Adrenal gland (tissue), 9 donors: ENCODE measurements at regions not wholly inside any gene's neighbourhood (a gene's known extent, or its start where the extent isn't known, plus 50 kb on each side); places are given as distances from the start of the nearest gene placed in this dataset.

Experiments used
- DNase-seq, 7 donors: peaks; one replicate each; pipeline ENCODE4 v3.0.0-alpha.2; 2019 to 2020
- H3K27ac ChIP-seq, 5 donors: fragments of 200-600 bp; sonication (generic) in 4 of 5; 1 replicate in 3 of 5; 2 replicates in 2 of 5; pipeline versions ENCODE4 v1.5.1 to v1.8.0; 2016 to 2020; ENCODE audit warnings: mild to moderate bottlenecking in 1 of 5
- H3K27me3 ChIP-seq: fragments of 200-600 bp; 2 replicates; pipeline ENCODE4 v1.8.0; 2021
- H3K36me3 ChIP-seq, 2 donors: fragments of 200-600 bp; replicated peaks in 1 of 2; 1 replicate in 1 of 2; 2 replicates in 1 of 2; pipeline versions ENCODE4 v1.5.1 to v1.8.0; 2018 to 2022
- H3K4me1 ChIP-seq, 2 donors: fragments of 200-600 bp; replicated peaks in 1 of 2; 1 replicate in 1 of 2; 2 replicates in 1 of 2; pipeline versions ENCODE4 v1.5.1 to v1.8.0; 2018 to 2021
- H3K4me3 ChIP-seq, 4 donors: fragments of 200-600 bp; sonication (generic) in 3 of 4; one replicate each; pipeline ENCODE4 v1.5.1; 2016 to 2018
- H3K9me3 ChIP-seq, 3 donors: fragments of 200-600 bp; sonication (generic) in 1 of 3; replicated peaks in 1 of 3; 1 replicate in 2 of 3; 2 replicates in 1 of 3; pipeline versions ENCODE4 v1.5.1 to v1.8.0; 2016 to 2021
- POLR2A ChIP-seq, 2 donors: fragments of 450-650 bp; IDR thresholded peaks; one replicate each; pipeline ENCODE4 v1.6.1; 2017; ENCODE audit warnings: antibody characterized with exemption in 2 of 2, mild to moderate bottlenecking in 2 of 2, moderate library complexity in 1 of 2
- WGBS, 4 donors: extraction: QIAGEN DNeasy Blood & Tissue Kit in 2 of 4; methylation state at CpG; one replicate each; pipeline versions ENCODE4 v1.1.5 to v1.1.7; 2013 to 2017; 5-methylcytosine and 5-hydroxymethylcytosine counted together
- intact Hi-C, 2 donors: fragments of 100-400 bp; cut with DNase I; formaldehyde crosslinking; loops; one replicate each; pipeline versions ENCODE4 v1.14.1 to v1.15.0; 2022 to 2023
- TF ChIP-seq, protein P1 (sequence below), 6 experiments: fragments of 450-650 bp in 4 of 6; fragments of 200-600 bp in 2 of 6; sonication (generic) in 1 of 6; IDR thresholded peaks; 1 replicate in 5 of 6; 2 replicates in 1 of 6; pipeline versions ENCODE4 v1.5.1 to v1.8.0; 2016 to 2021; ENCODE audit warnings: antibody characterized with exemption in 6 of 6, mild to moderate bottlenecking in 2 of 6, moderate library complexity in 1 of 6
- donor health status: healthy with polysubstance abuse.
- donor health status: Bipolar disorder and iron deficiency.
- donor health status: DM: yes; HTN: yes; CAD: no.
- donor health status: DM: no; HTN: no; CAD: no.
- donor health status: DM: no; HTN: no; CAD: no.

DNA sequence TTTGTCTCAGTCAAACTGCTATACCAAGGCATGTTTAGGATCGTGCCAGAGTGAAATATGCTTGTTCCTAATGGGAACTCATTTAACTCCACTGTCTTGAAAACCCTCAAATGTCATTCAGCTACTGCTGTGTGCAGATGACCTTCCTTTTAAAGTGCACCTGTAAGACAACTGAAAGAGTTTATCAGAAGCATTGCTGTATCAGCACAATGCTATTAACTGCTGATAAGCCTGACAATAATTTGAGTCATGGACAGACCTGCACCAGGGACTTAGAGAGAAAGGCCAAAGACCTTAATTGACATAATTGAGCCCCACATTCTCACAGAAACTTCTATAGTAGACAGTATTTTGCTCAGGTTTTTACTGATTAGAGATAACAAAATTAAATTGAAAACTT lies 557.9 kb downstream of the DIPK2A start:
- TF ChIP-seq, protein P1, sequence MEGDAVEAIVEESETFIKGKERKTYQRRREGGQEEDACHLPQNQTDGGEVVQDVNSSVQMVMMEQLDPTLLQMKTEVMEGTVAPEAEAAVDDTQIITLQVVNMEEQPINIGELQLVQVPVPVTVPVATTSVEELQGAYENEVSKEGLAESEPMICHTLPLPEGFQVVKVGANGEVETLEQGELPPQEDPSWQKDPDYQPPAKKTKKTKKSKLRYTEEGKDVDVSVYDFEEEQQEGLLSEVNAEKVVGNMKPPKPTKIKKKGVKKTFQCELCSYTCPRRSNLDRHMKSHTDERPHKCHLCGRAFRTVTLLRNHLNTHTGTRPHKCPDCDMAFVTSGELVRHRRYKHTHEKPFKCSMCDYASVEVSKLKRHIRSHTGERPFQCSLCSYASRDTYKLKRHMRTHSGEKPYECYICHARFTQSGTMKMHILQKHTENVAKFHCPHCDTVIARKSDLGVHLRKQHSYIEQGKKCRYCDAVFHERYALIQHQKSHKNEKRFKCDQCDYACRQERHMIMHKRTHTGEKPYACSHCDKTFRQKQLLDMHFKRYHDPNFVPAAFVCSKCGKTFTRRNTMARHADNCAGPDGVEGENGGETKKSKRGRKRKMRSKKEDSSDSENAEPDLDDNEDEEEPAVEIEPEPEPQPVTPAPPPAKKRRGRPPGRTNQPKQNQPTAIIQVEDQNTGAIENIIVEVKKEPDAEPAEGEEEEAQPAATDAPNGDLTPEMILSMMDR (IDR thresholded peaks at IDR 0.05), result no peak
- TF ChIP-seq POLR2A (IDR thresholded peaks at IDR 0.05), result no peak
- Histone ChIP-seq H3K27ac (no peak overlapping the region), H3K27me3 (no peaks in the 10 kb centered on the region), H3K4me1 (no peaks in the 10 kb centered on the region), H3K36me3 (no peaks in the 10 kb centered on the region), H3K9me3 (no peaks in the 10 kb centered on the region), H3K4me3 (no peak overlapping the region)
- DNase-seq, result no peak
- 28 to 40% (median 35%) methylated on average over 1 of the region's 1 CpG for WGBS, 4 donors
- intact Hi-C loops, result no loop called here

DNA sequence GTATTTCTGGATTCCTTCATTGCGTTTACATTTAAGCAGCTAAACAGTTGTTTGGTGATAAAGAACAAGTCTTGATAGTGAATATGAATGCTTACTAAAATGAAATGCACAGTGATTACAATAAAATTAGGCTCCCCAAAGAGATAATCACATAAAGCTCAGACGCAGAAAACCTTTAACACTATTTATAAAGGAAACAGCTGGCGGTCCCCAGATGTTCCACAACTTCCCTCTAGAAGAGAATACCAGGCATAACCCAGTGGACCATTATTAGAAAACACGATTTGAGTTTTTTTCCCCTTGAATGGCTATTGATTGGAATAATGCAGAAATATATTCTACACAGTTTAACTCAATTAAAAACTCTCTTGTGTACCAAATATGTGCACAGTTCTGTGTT lies 573.2 kb downstream of the DIPK2A start:
- DNase-seq, result no peak
- Histone ChIP-seq H3K4me3 (no peak overlapping the region), H3K27ac (no peak overlapping the region), H3K36me3 (no peaks in the 10 kb centered on the region), H3K27me3 (no peaks in the 10 kb centered on the region), H3K9me3 (no peaks in the 10 kb centered on the region), H3K4me1 (peaks cover 0 to 7% of the 10 kb centered on the region in 2 donors)
- no peak for TF ChIP-seq POLR2A (IDR thresholded peaks at IDR 0.05)
- TF ChIP-seq, protein P1 (IDR thresholded peaks at IDR 0.05), result no peak
- intact Hi-C loops, result no loop called here
- 80 to 83% (median 82%) methylated on average over 4 of the region's 4 CpGs for WGBS, 4 donors

DNA sequence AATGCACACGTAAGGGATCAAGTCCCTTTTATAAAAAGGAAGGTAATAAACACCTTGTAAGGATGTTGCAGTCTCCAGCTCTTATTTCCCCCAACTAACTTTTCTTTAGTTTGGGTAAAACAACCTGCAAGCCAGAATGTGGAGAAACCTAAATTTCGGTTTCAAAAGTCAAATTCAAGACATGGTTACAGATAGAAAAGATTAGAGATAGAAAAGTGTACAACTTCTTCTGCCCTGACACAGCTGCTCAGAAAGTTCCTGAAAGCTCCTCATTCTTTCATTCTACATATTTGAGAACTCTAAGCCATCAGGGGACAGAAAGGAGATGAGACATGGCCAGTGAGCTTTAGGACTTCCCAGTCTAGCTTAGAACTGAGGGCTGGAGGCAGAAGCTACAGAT lies 574.9 kb downstream of the DIPK2A start:
- Histone ChIP-seq H3K27me3 (no peaks in the 10 kb centered on the region), H3K4me1 (peaks cover 0 to 7% of the 10 kb centered on the region in 2 donors)

DNA sequence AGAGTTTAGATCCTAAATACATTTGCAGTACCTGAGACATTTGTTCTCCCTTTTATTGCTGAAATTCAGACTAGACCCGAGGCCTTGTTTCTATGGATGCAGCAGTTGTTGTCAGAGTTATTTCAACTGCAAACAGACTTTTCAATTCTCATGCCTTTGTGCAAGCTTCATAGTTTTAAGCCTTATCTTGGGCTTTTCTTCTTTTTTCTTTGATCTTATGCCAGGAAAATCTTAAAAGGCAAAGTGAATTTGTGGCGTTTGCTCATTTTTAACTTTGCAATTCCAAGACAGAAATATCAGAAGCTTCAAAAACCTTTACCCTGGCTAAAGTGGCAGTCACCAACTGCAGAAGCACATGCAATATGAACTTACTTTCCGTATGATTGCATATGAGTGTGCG lies 576.7 kb downstream of the DIPK2A start:
- 38 to 52% (median 44%) methylated on average over 4 of the region's 4 CpGs for WGBS, 4 donors
- H3K36me3 ChIP-seq, result no peaks in the 10 kb centered on the region
- intact Hi-C loops, result no loop called here

More for the DNA sequence above, 574.9 kb downstream of the DIPK2A start:
- Histone ChIP-seq H3K27ac (no peak overlapping the region), H3K36me3 (no peaks in the 10 kb centered on the region), H3K9me3 (no peaks in the 10 kb centered on the region), H3K4me3 (no peak overlapping the region)
- no peak for DNase-seq
- intact Hi-C loops, result no loop called here
- whole genome bisulfite sequencing, 4 donors, result 87 to 94% (median 91%) methylated on average over 2 of the region's 2 CpGs
- TF ChIP-seq, protein P1 (IDR thresholded peaks at IDR 0.05), result no peak
- TF ChIP-seq POLR2A (IDR thresholded peaks at IDR 0.05), result no peak

More for the DNA sequence above, 576.7 kb downstream of the DIPK2A start:
- H3K4me3 ChIP-seq, result no peak overlapping the region
- no peaks in the 10 kb centered on the region for H3K9me3 ChIP-seq
- no peak overlapping the region for H3K27ac ChIP-seq
- TF ChIP-seq, protein P1 (IDR thresholded peaks at IDR 0.05), result no peak
- no peak for TF ChIP-seq POLR2A (IDR thresholded peaks at IDR 0.05)
- no peaks in the 10 kb centered on the region for H3K27me3 ChIP-seq
- peaks cover 0 to 7% of the 10 kb centered on the region in 2 donors for H3K4me1 ChIP-seq
- no peak for DNase-seq
